GM12874 (cell line): ENCODE measurements at regions not wholly inside any gene's neighbourhood (a gene's known extent, or its start where the extent isn't known, plus 50 kb on each side); places are given as distances from the start of the nearest gene placed in this dataset.

Experiments used
- CTCF ChIP-seq: IDR thresholded peaks from 2 replicates; pipeline ENCODE4 v1.5.1; 2011; ENCODE audit warnings: low read depth, mild to moderate bottlenecking, control low read depth, low read length, moderate library complexity; ENCODE audit not compliant: insufficient read depth

DNA sequence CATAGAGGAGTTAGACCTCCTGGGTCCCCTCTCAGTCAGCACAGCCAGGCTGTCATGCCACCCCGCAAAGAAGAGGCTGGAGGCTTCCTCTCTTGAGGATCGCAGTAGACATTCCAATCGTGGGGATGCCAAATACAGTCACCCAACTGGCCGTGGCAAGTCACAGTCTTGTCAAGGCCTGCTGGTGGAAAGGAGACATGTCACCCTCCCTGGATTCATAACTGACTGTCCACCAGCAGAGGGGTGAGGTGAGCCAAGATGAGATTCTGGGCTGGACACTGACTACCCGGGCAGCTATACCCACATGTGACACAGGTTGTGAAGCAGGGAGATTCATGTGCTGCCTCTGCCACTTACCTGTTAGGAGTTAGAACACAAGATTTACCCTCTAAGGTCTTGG is 123.5 kb upstream of the NGF start:
- TF ChIP-seq CTCF, result no peak

DNA sequence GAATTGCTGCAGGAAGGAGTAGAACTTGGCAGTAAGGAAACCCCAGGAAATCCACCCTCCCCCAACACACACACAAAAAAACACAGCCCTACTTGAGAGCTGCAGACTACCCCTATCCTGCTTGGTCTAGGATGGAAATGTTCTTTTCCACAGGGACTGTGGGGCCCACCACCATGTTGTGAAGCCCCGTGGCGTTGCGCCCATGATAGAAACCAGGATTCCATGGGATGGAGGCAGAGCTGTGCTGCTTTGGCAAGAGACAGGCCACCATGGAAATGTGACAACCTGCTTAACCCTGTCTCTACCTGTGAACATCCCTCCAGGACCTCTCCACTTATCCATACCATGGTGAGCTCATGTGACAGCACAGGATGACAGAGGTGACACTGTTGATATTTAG is 121.1 kb upstream of the NGF start:
- TF ChIP-seq CTCF, result no peak

GRCh38 chr1:115458426-115459114 is 120.5 kb upstream of the NGF start:
- TF ChIP-seq CTCF, result no peak

GRCh38 chr1:115457289-115457688 is 119.2 kb upstream of the NGF start:
- TF ChIP-seq CTCF, result no peak

DNA sequence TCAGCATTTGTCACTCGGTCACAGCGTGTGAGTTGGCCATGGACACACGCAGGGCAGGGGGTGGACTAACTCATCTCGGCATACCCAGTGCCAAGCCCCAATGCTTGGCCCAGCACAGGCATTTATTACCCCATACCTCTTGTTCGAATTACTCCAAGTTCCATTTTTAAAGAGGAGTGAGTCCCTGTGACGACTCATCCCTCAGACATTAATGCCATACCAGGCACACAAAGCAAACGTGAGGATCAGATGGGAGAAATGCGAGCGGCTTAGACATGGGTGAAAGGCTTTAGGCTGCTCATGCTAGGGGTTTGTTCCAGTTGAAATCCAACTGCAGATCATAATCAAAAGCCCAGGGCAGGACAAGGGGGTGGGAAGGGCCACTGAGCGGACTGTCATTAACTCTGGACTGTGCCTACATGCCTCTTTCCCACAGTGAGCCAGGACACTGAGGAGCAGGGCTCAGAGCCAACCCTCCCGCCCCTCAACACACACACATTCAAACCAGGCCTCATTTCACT is 118.5 kb upstream of the NGF start:
- no peak for TF ChIP-seq CTCF

- no peak for TF ChIP-seq CTCF
Observed at GRCh38 chr1:115454837-115455511, 116.9 kb upstream of the NGF start.

GRCh38 chr1:115453666-115454065 is 115.6 kb upstream of the NGF start:
- no peak for TF ChIP-seq CTCF
